ENCODE measurements at regions not wholly inside any gene's neighbourhood (a gene's known extent, or its start where the extent isn't known, plus 50 kb on each side); places are given as distances from the start of the nearest gene placed in this dataset.

- Histone ChIP-seq H3K4me1 (ENCODE audit: control insufficient read depth, insufficient read depth, low read length) (peaks cover 4% of the 10 kb centered on the region), H3K36me3 (ENCODE audit: control insufficient read depth, insufficient read depth, low read length) (no peaks in the 10 kb centered on the region), H3K27ac (ENCODE audit: low read depth, low read length) (no peak overlapping the region), H3K9ac (ENCODE audit: low read depth, low read length) (no peak overlapping the region), H3K27me3 (ENCODE audit: control insufficient read depth, insufficient read depth, low read length) (no peaks in the 10 kb centered on the region), H3K4me3 (ENCODE audit: low read depth, low read length) (no peak overlapping the region), H3K9me3 (ENCODE audit: control insufficient read depth, insufficient read depth, low read length) (no peaks in the 10 kb centered on the region; the same call in 1 of the 2 replicates)
Measured at GRCh38 chr1:214120191-214120590, 132.4 kb downstream of the PROX1 start.

GRCh38 chr1:214120951-214121350 is 133.2 kb downstream of the PROX1 start:
- Histone ChIP-seq H3K27ac (ENCODE audit: low read depth, low read length) (no peak overlapping the region), H3K4me3 (ENCODE audit: low read depth, low read length) (no peak overlapping the region), H3K4me1 (ENCODE audit: control insufficient read depth, insufficient read depth, low read length) (peaks cover 4% of the 10 kb centered on the region), H3K9me3 (ENCODE audit: control insufficient read depth, insufficient read depth, low read length) (no peaks in the 10 kb centered on the region; the same call in 1 of the 2 replicates), H3K27me3 (ENCODE audit: control insufficient read depth, insufficient read depth, low read length) (no peaks in the 10 kb centered on the region), H3K9ac (ENCODE audit: low read depth, low read length) (no peak overlapping the region), H3K36me3 (ENCODE audit: control insufficient read depth, insufficient read depth, low read length) (no peaks in the 10 kb centered on the region)

- Histone ChIP-seq H3K27me3 (ENCODE audit: control insufficient read depth, insufficient read depth, low read length) (no peaks in the 10 kb centered on the region), H3K9me3 (ENCODE audit: control insufficient read depth, insufficient read depth, low read length) (no peaks in the 10 kb centered on the region; the same call in 1 of the 2 replicates), H3K36me3 (ENCODE audit: control insufficient read depth, insufficient read depth, low read length) (no peaks in the 10 kb centered on the region), H3K4me1 (ENCODE audit: control insufficient read depth, insufficient read depth, low read length) (peaks cover 4% of the 10 kb centered on the region), H3K9ac (ENCODE audit: low read depth, low read length) (no peak overlapping the region), H3K27ac (ENCODE audit: low read depth, low read length) (no peak overlapping the region), H3K4me3 (ENCODE audit: low read depth, low read length) (no peak overlapping the region)
Measured at GRCh38 chr1:214122110-214122509, 134.3 kb downstream of the PROX1 start.

GRCh38 chr1:214123061-214123784 is 135.4 kb downstream of the PROX1 start:
- Histone ChIP-seq H3K36me3 (ENCODE audit: control insufficient read depth, insufficient read depth, low read length) (no peaks in the 10 kb centered on the region), H3K4me3 (ENCODE audit: low read depth, low read length) (no peak overlapping the region), H3K9me3 (ENCODE audit: control insufficient read depth, insufficient read depth, low read length) (no peaks in the 10 kb centered on the region), H3K9ac (ENCODE audit: low read depth, low read length) (no peak overlapping the region), H3K27me3 (ENCODE audit: control insufficient read depth, insufficient read depth, low read length) (no peaks in the 10 kb centered on the region), H3K27ac (ENCODE audit: low read depth, low read length) (no peak overlapping the region), H3K4me1 (ENCODE audit: control insufficient read depth, insufficient read depth, low read length) (peaks cover 4% of the 10 kb centered on the region)

GRCh38 chr1:214124281-214124805 is 136.6 kb downstream of the PROX1 start:
- H3K9ac ChIP-seq (ENCODE audit: low read depth, low read length) = no peak overlapping the region
- H3K4me3 ChIP-seq (ENCODE audit: low read depth, low read length) = no peak overlapping the region
- H3K27me3 ChIP-seq (ENCODE audit: control insufficient read depth, insufficient read depth, low read length) = no peaks in the 10 kb centered on the region
- no peak overlapping the region for H3K27ac ChIP-seq (ENCODE audit: low read depth, low read length)
- no peaks in the 10 kb centered on the region for H3K9me3 ChIP-seq (ENCODE audit: control insufficient read depth, insufficient read depth, low read length)
- peaks cover 4% of the 10 kb centered on the region for H3K4me1 ChIP-seq (ENCODE audit: control insufficient read depth, insufficient read depth, low read length)
- H3K36me3 ChIP-seq (ENCODE audit: control insufficient read depth, insufficient read depth, low read length) = no peaks in the 10 kb centered on the region

- Histone ChIP-seq H3K9me3 (ENCODE audit: control insufficient read depth, insufficient read depth, low read length) (no peaks in the 10 kb centered on the region), H3K9ac (ENCODE audit: low read depth, low read length) (no peak overlapping the region), H3K27me3 (ENCODE audit: control insufficient read depth, insufficient read depth, low read length) (no peaks in the 10 kb centered on the region), H3K4me1 (ENCODE audit: control insufficient read depth, insufficient read depth, low read length) (peaks cover 4% of the 10 kb centered on the region), H3K27ac (ENCODE audit: low read depth, low read length) (no peak overlapping the region), H3K36me3 (ENCODE audit: control insufficient read depth, insufficient read depth, low read length) (no peaks in the 10 kb centered on the region), H3K4me3 (ENCODE audit: low read depth, low read length) (no peak overlapping the region)
Measured at GRCh38 chr1:214124915-214125314, 137.1 kb downstream of the PROX1 start.

- Histone ChIP-seq H3K4me1 (ENCODE audit: control insufficient read depth, insufficient read depth, low read length) (peaks cover 4% of the 10 kb centered on the region), H3K36me3 (ENCODE audit: control insufficient read depth, insufficient read depth, low read length) (no peaks in the 10 kb centered on the region), H3K4me3 (ENCODE audit: low read depth, low read length) (no peak overlapping the region), H3K9ac (ENCODE audit: low read depth, low read length) (no peak overlapping the region), H3K9me3 (ENCODE audit: control insufficient read depth, insufficient read depth, low read length) (no peaks in the 10 kb centered on the region), H3K27me3 (ENCODE audit: control insufficient read depth, insufficient read depth, low read length) (no peaks in the 10 kb centered on the region), H3K27ac (ENCODE audit: low read depth, low read length) (no peak overlapping the region)
Measured at GRCh38 chr1:214125819-214126218, 138.0 kb downstream of the PROX1 start.

- H3K4me3 ChIP-seq (ENCODE audit: low read depth, low read length) = no peak overlapping the region
- no peaks in the 10 kb centered on the region for H3K27me3 ChIP-seq (ENCODE audit: control insufficient read depth, insufficient read depth, low read length)
Measured at GRCh38 chr1:214126697-214127146, 138.9 kb downstream of the PROX1 start.

GRCh38 chr1:214127705-214128104 is 139.9 kb downstream of the PROX1 start:
- no peak overlapping the region for H3K4me3 ChIP-seq (ENCODE audit: low read depth, low read length)
- no peaks in the 10 kb centered on the region for H3K9me3 ChIP-seq (ENCODE audit: control insufficient read depth, insufficient read depth, low read length)
- H3K27me3 ChIP-seq (ENCODE audit: control insufficient read depth, insufficient read depth, low read length) = no peaks in the 10 kb centered on the region
- H3K27ac ChIP-seq (ENCODE audit: low read depth, low read length) = no peak overlapping the region
- no peak overlapping the region for H3K9ac ChIP-seq (ENCODE audit: low read depth, low read length)
- H3K4me1 ChIP-seq (ENCODE audit: control insufficient read depth, insufficient read depth, low read length) = peaks cover 4% of the 10 kb centered on the region
- H3K36me3 ChIP-seq (ENCODE audit: control insufficient read depth, insufficient read depth, low read length) = no peaks in the 10 kb centered on the region

More at GRCh38 chr1:214126697-214127146, 138.9 kb downstream of the PROX1 start:
- Histone ChIP-seq H3K36me3 (ENCODE audit: control insufficient read depth, insufficient read depth, low read length) (no peaks in the 10 kb centered on the region), H3K9ac (ENCODE audit: low read depth, low read length) (no peak overlapping the region), H3K4me1 (ENCODE audit: control insufficient read depth, insufficient read depth, low read length) (peaks cover 4% of the 10 kb centered on the region), H3K9me3 (ENCODE audit: control insufficient read depth, insufficient read depth, low read length) (no peaks in the 10 kb centered on the region), H3K27ac (ENCODE audit: low read depth, low read length) (no peak overlapping the region)

GRCh38 chr1:214135886-214136285 is 145.1 kb upstream of the SMYD2 start:
- H3K36me3 ChIP-seq (ENCODE audit: control insufficient read depth, insufficient read depth, low read length) = no peaks in the 10 kb centered on the region
- no peak overlapping the region for H3K4me3 ChIP-seq (ENCODE audit: low read depth, low read length)
- H3K4me1 ChIP-seq (ENCODE audit: control insufficient read depth, insufficient read depth, low read length) = no peaks in the 10 kb centered on the region
- H3K27ac ChIP-seq (ENCODE audit: low read depth, low read length) = no peak overlapping the region
- H3K27me3 ChIP-seq (ENCODE audit: control insufficient read depth, insufficient read depth, low read length) = no peaks in the 10 kb centered on the region
- H3K9me3 ChIP-seq (ENCODE audit: control insufficient read depth, insufficient read depth, low read length) = no peaks in the 10 kb centered on the region
- no peak overlapping the region for H3K9ac ChIP-seq (ENCODE audit: low read depth, low read length)

GRCh38 chr1:214136324-214136919 is 144.5 kb upstream of the SMYD2 start:
- no peak overlapping the region for H3K9ac ChIP-seq (ENCODE audit: low read depth, low read length)
- no peak overlapping the region for H3K27ac ChIP-seq (ENCODE audit: low read depth, low read length)
- no peaks in the 10 kb centered on the region for H3K36me3 ChIP-seq (ENCODE audit: control insufficient read depth, insufficient read depth, low read length)
- no peaks in the 10 kb centered on the region for H3K27me3 ChIP-seq (ENCODE audit: control insufficient read depth, insufficient read depth, low read length)
- H3K4me1 ChIP-seq (ENCODE audit: control insufficient read depth, insufficient read depth, low read length) = no peaks in the 10 kb centered on the region
- H3K9me3 ChIP-seq (ENCODE audit: control insufficient read depth, insufficient read depth, low read length) = no peaks in the 10 kb centered on the region
- H3K4me3 ChIP-seq (ENCODE audit: low read depth, low read length) = no peak overlapping the region

Data from HUES48 (cell line).